OCI-LY7 (cell line): ENCODE measurements at regions not wholly inside any gene's neighbourhood (a gene's known extent, or its start where the extent isn't known, plus 50 kb on each side); places are given as distances from the start of the nearest gene placed in this dataset.

Source experiments
- BruUV-seq: library from RNA; stranded (reverse); fragments of 400-500 nt; replicated peaks from 2 replicates; lab custom pipeline; 2021; lab: Mats Ljungman, UMichigan
- CTCF ChIA-PET: fragments of 300-600 bp; sonication (Branson Sonifier 250); formaldehyde crosslinking; loops from one replicate; lab custom pipeline; 2022; ENCODE audit warnings: antibody characterized with exemption; ENCODE audit not compliant: unreplicated experiment; lab: Charles Lee
- POLR2A ChIA-PET: fragments of 300-600 bp; sonication (Branson Sonifier 250); formaldehyde crosslinking; loops from one replicate; lab custom pipeline; 2022; ENCODE audit warnings: antibody characterized with exemption; lab: Charles Lee
- DNase-seq: peaks from one replicate; pipeline ENCODE4 v3.0.0-alpha.2; 2015; ENCODE audit warnings: low spot score
- H2AFZ ChIP-seq: fragments of 200-600 bp; sonication (generic), shearing (Covaris generic); 2 replicates; pipeline ENCODE4 v1.6.1; 2014; ENCODE audit warnings: mild to moderate bottlenecking, antibody characterized with exemption, low read length, moderate library complexity
- H3K27ac ChIP-seq: fragments of 200-600 bp; sonication (generic); 2 replicates; pipeline ENCODE4 v1.5.1; 2014; ENCODE audit warnings: mixed run types, low read depth, mild to moderate bottlenecking, moderate library complexity, low read length, inconsistent platforms; ENCODE audit not compliant: poor library complexity, severe bottlenecking
- H3K36me3 ChIP-seq: fragments of 200-600 bp; sonication (generic); 2 replicates; pipeline ENCODE4 v1.6.1; 2014; ENCODE audit warnings: mild to moderate bottlenecking, antibody characterized with exemption, low read length, moderate library complexity, mixed read lengths; ENCODE audit not compliant: insufficient read depth
- H3K4me1 ChIP-seq: fragments of 200-600 bp; sonication (generic); 2 replicates; pipeline ENCODE4 v1.5.1; 2014; ENCODE audit warnings: mild to moderate bottlenecking, low read length; ENCODE audit not compliant: insufficient read depth, poor library complexity, severe bottlenecking
- H3K4me2 ChIP-seq: fragments of 200-600 bp; sonication (generic); 2 replicates; pipeline ENCODE4 v1.6.1; 2014; ENCODE audit warnings: mild to moderate bottlenecking, low read length
- H3K4me3 ChIP-seq: fragments of 200-600 bp; sonication (generic); 2 replicates; pipeline ENCODE4 v1.5.1; 2014; ENCODE audit warnings: mild to moderate bottlenecking, low read depth, low read length; ENCODE audit not compliant: poor library complexity, severe bottlenecking
- H3K79me2 ChIP-seq: fragments of 200-600 bp; sonication (generic); 2 replicates; pipeline ENCODE4 v1.6.1; 2016; ENCODE audit warnings: low read depth, mild to moderate bottlenecking, low read length, moderate library complexity, mixed read lengths; ENCODE audit not compliant: insufficient read depth
- H3K9me2 ChIP-seq: fragments of 200-600 bp; sonication (generic); 2 replicates; pipeline ENCODE4 v1.6.1; 2016; ENCODE audit warnings: mild to moderate bottlenecking, low read length, mixed read lengths; ENCODE audit not compliant: insufficient read depth
- H3K9me3 ChIP-seq: fragments of 200-600 bp; sonication (generic); 2 replicates; pipeline ENCODE4 v1.6.1; 2014; ENCODE audit warnings: mild to moderate bottlenecking, mixed run types, low read length, mixed read lengths
- H4K20me1 ChIP-seq: fragments of 200-600 bp; sonication (generic); 2 replicates; pipeline ENCODE4 v1.6.1; 2014; ENCODE audit warnings: mild to moderate bottlenecking, antibody characterized with exemption, low read length, moderate library complexity, mixed read lengths; ENCODE audit not compliant: insufficient read depth
- CTCF ChIP-seq: fragments of 200-600 bp; sonication (generic); conservative IDR thresholded peaks from 2 replicates; pipeline ENCODE4 v1.5.1; 2014; ENCODE audit warnings: mild to moderate bottlenecking, antibody characterized with exemption, low read length, moderate library complexity, mixed read lengths
- EZH2phosphoT487 ChIP-seq: fragments of 200-600 bp; sonication (generic); IDR thresholded peaks from 2 replicates; pipeline ENCODE4 v1.6.1; 2018; ENCODE audit warnings: low read depth, borderline replicate concordance, mild to moderate bottlenecking, mixed run types, antibody characterized with exemption, low read length, moderate library complexity, mixed read lengths
- intact Hi-C: fragments of 100-400 bp; cut with micrococcal nuclease; formaldehyde crosslinking; loops from one replicate; pipeline ENCODE4 v1.10.0; 2022; ENCODE audit not compliant: unreplicated experiment

- H3K79me2 ChIP-seq = no peaks in the 10 kb centered on the region
- intact Hi-C loops = no loop called here
- H3K4me1 ChIP-seq = no peaks in the 10 kb centered on the region
- TF ChIP-seq CTCF (no peak), EZH2phosphoT487 (no peak)
- no TSS peak for BruUV-seq
- H3K4me2 ChIP-seq = no peak overlapping the region
- no peaks in the 10 kb centered on the region for H3K36me3 ChIP-seq
- no peaks in the 10 kb centered on the region for H3K9me2 ChIP-seq
- H4K20me1 ChIP-seq = no peaks in the 10 kb centered on the region
- H3K9me3 ChIP-seq = no peaks in the 10 kb centered on the region
- no peak overlapping the region for H3K4me3 ChIP-seq
- no peak overlapping the region for H2AFZ ChIP-seq
- DNase-seq = no peak
- H3K27ac ChIP-seq = no peak overlapping the region
- POLR2A ChIA-PET = no interaction called here
- CTCF ChIA-PET = no interaction called here
Observed at GRCh38 chr12:34368079-34368478, 345.8 kb downstream of the ALG10 start.

- H3K4me3 ChIP-seq = no peak overlapping the region
- no peak overlapping the region for H3K27ac ChIP-seq
- no TSS peak for BruUV-seq
- no peaks in the 10 kb centered on the region for H3K9me3 ChIP-seq
- TF ChIP-seq CTCF (no peak), EZH2phosphoT487 (no peak)
- POLR2A ChIA-PET = no interaction called here
- H3K9me2 ChIP-seq = no peaks in the 10 kb centered on the region
- H3K36me3 ChIP-seq = no peaks in the 10 kb centered on the region
- CTCF ChIA-PET = no interaction called here
- intact Hi-C loops = no loop called here
- no peaks in the 10 kb centered on the region for H3K79me2 ChIP-seq
- no peak for DNase-seq
- no peak overlapping the region for H3K4me2 ChIP-seq
- H3K4me1 ChIP-seq = no peaks in the 10 kb centered on the region
- H4K20me1 ChIP-seq = no peaks in the 10 kb centered on the region
- no peak overlapping the region for H2AFZ ChIP-seq
Observed at GRCh38 chr12:34371050-34371449, 348.8 kb downstream of the ALG10 start.

- Histone ChIP-seq H2AFZ (no peak overlapping the region), H3K27ac (no peak overlapping the region), H3K9me3 (no peaks in the 10 kb centered on the region), H3K4me2 (no peak overlapping the region), H3K4me3 (no peak overlapping the region), H3K4me1 (no peaks in the 10 kb centered on the region), H3K9me2 (no peaks in the 10 kb centered on the region), H3K79me2 (no peaks in the 10 kb centered on the region), H4K20me1 (no peaks in the 10 kb centered on the region), H3K36me3 (no peaks in the 10 kb centered on the region)
- ChIA-PET POLR2A (no interaction called here), CTCF (no interaction called here)
- DNase-seq = no peak
- no TSS peak for BruUV-seq
- intact Hi-C loops = no loop called here
- TF ChIP-seq CTCF = no peak
- TF ChIP-seq EZH2phosphoT487 = no peak
Observed at GRCh38 chr12:34372003-34372402, 349.7 kb downstream of the ALG10 start.
